NB4 (cell line): ENCODE measurements at regions not wholly inside any gene's neighbourhood (a gene's known extent, or its start where the extent isn't known, plus 50 kb on each side); places are given as distances from the start of the nearest gene placed in this dataset.

Source experiments
- DNase-seq: peaks from one replicate; pipeline ENCODE4 v3.0.0; 2010; ENCODE audit warnings: low read depth
- H3K4me3 ChIP-seq: one replicate; pipeline ENCODE4 v1.5.1; 2011; ENCODE audit warnings: mild to moderate bottlenecking, low read depth, low read length, moderate library complexity
- CTCF ChIP-seq: IDR thresholded peaks from one replicate; pipeline ENCODE4 v1.5.1; 2012; ENCODE audit warnings: low read depth, low read length
- MYC ChIP-seq: IDR thresholded peaks from 2 replicates; pipeline ENCODE4 v1.6.1; 2011; ENCODE audit warnings: low read depth, low read length
- POLR2A ChIP-seq: IDR thresholded peaks from 2 replicates; pipeline ENCODE4 v1.6.1; 2011; ENCODE audit warnings: mild to moderate bottlenecking; ENCODE audit not compliant: insufficient read length; ENCODE audit errors: extremely low read depth
- TF ChIP-seq, protein P1 (sequence below): IDR thresholded peaks from 2 replicates; pipeline ENCODE4 v1.6.1; 2011; ENCODE audit warnings: low read depth, low read length

DNA sequence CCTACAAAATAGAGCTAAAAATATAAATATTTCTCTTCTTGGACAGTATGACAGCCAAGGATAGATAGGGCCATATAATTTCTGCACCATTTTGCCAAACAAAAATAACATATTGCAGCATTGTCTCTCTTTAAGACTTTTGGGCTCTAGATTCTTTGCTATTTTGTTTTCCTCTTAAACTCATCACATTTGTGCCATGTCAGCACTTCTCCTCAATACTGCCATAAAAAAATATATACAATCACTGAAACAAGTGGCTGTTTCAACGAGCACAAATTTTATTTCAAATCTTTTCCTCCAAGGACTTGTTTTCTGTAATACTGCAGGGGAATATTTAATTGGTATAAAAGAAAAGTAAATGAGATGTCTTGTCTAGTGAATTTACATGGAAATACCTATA lies 1570.0 kb upstream of the NUDT12 start:
- TF ChIP-seq POLR2A (no peak), CTCF (no peak), MYC (no peak)
- TF ChIP-seq, protein P1, sequence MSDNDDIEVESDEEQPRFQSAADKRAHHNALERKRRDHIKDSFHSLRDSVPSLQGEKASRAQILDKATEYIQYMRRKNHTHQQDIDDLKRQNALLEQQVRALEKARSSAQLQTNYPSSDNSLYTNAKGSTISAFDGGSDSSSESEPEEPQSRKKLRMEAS: no peak
- H3K4me3 ChIP-seq: no peak overlapping the region
- no peak for DNase-seq

DNA sequence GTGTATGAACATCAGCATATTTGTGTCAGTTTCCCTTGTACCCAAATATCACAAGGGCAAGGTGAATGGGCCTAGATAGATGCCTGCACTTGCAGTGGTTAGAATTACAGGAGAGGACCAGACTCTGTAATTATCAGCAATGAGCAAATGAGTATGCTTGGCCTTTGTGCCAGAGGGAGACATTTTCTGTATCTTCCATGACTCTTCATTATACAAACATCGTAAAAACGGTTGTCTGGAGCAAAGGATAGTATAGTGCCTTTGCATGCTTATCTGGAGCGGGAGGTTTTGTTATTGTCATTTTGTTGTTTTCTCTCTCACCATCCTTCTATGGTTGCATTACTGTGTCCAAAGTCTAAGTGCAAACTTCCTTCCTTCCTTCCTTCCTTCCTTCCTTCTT lies 1568.5 kb upstream of the NUDT12 start:
- no peak for DNase-seq
- H3K4me3 ChIP-seq: no peak overlapping the region
- TF ChIP-seq MYC: no peak
- no peak for TF ChIP-seq POLR2A
- TF ChIP-seq, protein P1: no peak
- no peak for TF ChIP-seq CTCF

DNA sequence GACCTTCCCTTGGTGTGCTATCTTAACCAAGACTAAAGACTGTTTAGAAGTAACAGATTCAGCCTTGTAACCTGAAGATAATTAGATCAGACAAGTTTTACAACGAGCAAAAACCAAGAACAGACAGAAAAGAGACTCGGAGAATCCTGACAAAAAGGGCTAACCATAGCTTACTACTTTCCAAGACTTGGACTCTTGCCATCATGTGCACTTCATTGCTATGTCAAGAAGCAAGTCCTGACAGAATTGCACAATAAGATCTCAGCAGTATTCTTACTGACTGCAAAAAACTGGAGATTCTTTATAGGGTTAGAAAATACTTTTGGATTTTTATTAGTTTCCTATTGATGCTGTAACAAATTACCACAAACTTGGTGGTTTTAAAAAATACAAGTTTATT lies 1539.0 kb upstream of the NUDT12 start:
- TF ChIP-seq MYC (no peak), POLR2A (no peak), CTCF (no peak)
- TF ChIP-seq, protein P1: no peak
- H3K4me3 ChIP-seq: no peak overlapping the region
- no peak for DNase-seq

- TF ChIP-seq MYC: no peak
- no peak for TF ChIP-seq POLR2A
- TF ChIP-seq, protein P1: no peak
- no peak for TF ChIP-seq CTCF
- H3K4me3 ChIP-seq: no peak overlapping the region
- DNase-seq: no peak
Observed at GRCh38 chr5:105088961-105089360, 1526.4 kb upstream of the NUDT12 start.

DNA sequence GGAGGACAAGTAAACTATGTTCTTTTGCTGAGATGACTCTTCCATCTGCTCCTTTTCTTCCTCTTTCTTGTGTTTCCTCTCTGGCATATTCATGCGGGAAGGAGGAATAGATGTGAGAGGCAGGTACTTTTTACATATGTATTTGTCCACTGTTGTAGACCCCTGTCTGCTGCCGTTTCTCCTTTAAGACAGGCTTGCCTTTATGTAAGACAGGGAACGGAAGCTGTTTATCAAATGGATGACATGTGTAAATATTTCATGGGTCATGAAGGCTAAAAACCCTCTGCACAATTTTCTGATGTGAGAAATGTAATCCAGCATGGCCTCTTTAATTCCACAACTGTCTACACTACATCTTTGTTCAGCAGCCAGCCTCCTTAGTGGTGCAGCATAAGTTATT lies 1525.5 kb upstream of the NUDT12 start:
- TF ChIP-seq, protein P1: no peak
- H3K4me3 ChIP-seq: no peak overlapping the region
- DNase-seq: no peak

GRCh38 chr5:105057893-105058292 lies 1495.3 kb upstream of the NUDT12 start:
- TF ChIP-seq, protein P1: no peak
- TF ChIP-seq POLR2A: no peak
- TF ChIP-seq MYC: no peak
- no peak for TF ChIP-seq CTCF
- H3K4me3 ChIP-seq: no peak overlapping the region
- DNase-seq: no peak
